Testis (tissue), 2 donors: ENCODE measurements at regions not wholly inside any gene's neighbourhood (a gene's known extent, or its start where the extent isn't known, plus 50 kb on each side); places are given as distances from the start of the nearest gene placed in this dataset.

ENCODE experiments used
- CTCF ChIP-seq, 3 experiments: fragments of 450-650 bp in 2 of 3; fragments of 200-600 bp in 1 of 3; sonication (generic) in 1 of 3; IDR thresholded peaks; one replicate each; pipeline ENCODE4 v1.5.1; 2016 to 2019; ENCODE audit warnings: antibody characterized with exemption in 3 of 3, mild to moderate bottlenecking in 2 of 3, moderate library complexity in 1 of 3
- POLR2A ChIP-seq: fragments of 450-650 bp; IDR thresholded peaks from one replicate; pipeline ENCODE4 v1.6.1; 2017; ENCODE audit warnings: antibody characterized with exemption, mild to moderate bottlenecking, moderate library complexity

GRCh38 chr21:24204641-24205040 is 1402.6 kb downstream of the MRPL39 start:
- TF ChIP-seq POLR2A (no peak), CTCF (IDR thresholded peaks at IDR 0.05) (no peak)
